ENCODE measurements at regions not wholly inside any gene's neighbourhood (a gene's known extent, or its start where the extent isn't known, plus 50 kb on each side); places are given as distances from the start of the nearest gene placed in this dataset.
A peak's percentile ranks its signal among the peaks of the same experiment; 100 is the strongest.

DNA sequence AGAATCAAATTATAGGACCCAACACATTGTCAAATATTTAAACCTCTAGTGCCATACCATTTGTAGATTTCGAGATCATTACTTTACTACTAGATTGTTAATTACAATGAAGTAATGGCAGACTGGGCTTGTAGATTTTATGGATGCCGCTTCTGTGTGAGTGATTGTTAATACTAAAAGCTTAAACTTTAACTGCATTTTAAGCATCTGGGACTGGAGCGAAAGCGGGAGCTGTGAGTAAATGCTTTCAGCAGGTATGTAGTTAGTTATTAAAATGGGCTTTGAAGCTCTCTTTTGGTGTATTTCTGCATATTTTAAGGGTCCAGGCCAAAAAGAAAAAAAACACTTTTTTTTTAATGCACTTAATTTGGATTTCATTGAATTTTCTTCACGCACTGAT, 519.3 kb downstream of the MED13L start:
- no peak for DNase-seq

DNA sequence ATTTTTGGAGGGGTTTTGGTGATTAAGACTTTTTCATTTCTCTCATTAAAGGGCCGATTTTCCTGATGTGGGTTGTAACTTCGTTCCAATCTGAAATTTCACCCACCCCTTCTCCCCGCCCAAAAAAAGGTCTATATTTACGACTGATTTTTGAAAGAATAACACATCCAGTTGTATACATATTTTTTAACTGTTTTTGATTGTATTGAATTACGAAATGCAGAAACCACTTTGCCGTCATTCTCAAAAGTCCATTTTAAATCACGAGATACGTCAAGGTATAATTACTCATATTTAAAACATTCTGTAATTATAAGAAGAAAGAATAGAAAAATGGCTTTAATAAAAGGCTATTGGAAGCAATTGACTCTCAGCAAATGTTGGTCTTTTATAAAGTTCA, 520.7 kb downstream of the MED13L start:
- DNase-seq, result no peak

DNA sequence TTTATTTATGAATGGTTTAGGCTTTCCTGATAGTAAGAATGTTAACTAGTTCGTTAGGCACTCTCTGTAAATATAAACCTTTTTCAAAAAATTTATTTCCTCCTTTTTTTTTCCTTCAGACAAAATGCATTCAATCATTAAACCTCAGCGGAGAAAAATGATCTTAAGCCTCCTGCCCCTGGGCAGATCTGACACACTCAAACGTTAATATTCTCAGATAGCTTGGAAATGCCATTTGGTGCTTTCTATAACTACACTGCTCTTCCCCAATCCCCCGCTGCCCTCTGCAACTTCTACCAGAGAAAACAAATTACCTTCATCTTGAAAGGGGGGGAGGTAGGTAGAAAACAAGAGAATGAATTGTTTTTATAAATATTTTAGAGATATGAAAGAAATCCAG, 521.2 kb downstream of the MED13L start:
- no peak for DNase-seq

DNA sequence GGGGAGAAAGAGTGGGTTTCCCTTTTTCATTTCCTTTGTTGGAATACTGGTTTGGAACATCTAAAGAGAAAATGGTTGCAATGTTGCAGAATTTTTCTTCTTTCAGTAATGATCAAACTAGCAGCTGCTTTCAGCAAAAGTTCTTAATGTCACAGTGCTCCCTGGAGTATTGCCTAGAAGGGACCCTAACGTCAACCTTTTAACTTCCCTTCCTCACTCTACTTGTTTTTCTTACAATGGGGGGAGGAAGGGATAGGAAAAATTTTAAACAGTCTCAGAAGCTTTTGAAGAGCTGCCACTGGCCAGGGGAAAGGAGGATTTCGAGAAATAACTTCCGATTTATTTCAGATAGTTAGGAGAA, 521.8 kb downstream of the MED13L start:
- DNase-seq, result no peak

DNA sequence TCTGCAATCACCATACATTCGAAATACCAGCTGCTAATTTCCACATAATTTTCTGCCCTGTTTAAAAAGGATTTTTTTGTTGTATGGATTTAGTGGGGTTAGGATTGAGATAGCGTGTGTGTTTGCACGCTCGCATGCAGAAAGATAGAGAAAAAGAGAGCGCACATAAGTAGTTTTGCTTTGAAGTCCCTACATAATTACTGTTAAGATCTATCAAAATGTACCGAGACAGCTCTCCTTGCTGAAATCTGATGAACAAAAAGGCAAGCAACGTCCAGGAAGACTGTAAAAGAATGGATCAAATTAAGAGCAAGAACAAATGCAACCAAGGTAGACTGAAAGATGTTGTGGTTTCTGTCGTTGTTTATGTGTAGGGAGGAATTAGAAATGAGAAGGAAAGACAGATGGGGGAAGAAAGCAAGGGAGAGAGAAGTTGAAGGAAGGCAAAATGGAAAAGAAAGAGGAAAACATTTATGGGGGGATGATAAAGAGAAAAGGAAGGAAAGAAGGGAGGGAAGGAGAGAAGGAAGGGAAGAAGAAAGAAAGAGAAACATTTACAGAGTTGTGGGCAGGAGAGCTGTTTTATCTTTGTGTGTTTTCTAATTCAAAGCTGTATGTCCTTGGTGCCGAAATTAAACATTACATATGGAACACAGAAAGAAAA, 522.3 kb downstream of the MED13L start:
- no peak for DNase-seq

DNA sequence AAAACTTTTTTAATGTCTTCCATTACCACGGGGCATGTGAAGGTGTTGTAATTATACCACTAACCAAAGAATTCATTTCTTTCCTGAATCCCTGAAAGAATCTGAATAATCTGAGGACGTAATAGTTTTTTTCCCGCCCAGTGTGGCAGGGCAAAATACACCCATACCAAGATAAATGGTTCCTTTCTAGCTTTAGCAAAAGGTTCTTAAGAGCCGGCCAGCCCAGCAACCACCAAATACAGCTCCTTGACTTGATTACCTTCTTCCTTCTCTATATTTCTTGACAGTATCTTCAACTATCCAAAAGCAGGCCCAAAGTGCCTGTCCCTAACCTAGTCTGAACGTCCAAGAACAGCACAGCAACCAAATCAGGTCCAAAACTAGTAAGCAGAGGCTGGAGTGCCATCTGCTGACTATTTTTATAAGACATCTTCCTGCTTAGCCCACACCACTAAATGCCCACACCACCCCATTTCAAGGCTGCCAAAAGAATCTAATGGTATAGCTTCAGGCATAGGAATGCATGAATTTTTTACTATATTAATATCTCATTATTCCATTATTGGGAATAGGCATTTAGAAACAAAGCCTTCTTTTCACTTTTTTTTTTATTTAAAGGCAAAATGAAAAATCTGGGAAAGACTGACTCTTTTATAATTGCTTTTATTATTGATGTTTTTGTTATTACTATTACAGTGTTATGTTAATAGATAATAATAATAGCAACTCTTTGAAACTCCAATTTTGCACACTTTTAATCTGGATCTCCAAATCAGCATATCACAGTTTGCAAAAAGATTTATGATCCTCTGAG, 524.4 kb downstream of the MED13L start:
- peak; percentile 12 for DNase-seq

DNA sequence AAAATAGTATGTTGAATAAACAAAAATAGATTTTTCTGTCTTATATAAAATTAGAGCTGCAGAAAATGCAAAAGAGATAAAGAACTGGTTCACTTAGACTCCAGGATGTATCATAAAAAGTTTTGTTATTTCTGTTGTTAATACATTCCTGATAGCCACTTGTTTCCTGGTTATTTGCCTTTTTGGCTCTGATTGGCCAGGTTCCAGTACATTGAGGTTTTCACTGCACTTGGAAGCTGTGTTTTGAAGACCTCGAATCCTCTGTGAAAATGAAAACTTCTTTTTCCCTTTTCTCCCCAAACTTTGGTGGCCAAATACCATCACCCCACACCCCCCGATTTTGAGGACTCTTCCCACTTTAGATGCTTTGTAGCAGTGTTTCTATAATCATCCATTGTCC, 525.3 kb downstream of the MED13L start:
- no peak for DNase-seq

DNA sequence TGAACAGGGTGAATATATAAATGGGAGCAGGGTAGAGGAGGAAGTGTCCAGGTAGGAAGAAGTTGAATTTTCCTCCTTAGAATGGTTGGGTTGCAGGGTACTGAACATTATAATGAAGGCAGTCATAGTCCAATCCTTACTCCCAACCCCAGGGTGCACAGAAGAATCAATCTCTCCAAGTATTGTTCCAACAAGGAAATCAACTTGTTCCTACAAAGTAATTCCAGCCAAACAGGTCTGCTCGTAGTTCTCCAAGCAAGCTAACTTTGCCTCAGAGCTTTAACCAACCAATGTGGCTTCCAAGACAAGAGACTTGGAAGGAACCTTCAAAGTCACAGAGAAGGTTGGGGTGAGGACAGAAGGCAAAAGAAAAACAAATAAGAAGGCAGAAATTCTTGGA, 527.2 kb downstream of the MED13L start:
- no peak for DNase-seq

DNA sequence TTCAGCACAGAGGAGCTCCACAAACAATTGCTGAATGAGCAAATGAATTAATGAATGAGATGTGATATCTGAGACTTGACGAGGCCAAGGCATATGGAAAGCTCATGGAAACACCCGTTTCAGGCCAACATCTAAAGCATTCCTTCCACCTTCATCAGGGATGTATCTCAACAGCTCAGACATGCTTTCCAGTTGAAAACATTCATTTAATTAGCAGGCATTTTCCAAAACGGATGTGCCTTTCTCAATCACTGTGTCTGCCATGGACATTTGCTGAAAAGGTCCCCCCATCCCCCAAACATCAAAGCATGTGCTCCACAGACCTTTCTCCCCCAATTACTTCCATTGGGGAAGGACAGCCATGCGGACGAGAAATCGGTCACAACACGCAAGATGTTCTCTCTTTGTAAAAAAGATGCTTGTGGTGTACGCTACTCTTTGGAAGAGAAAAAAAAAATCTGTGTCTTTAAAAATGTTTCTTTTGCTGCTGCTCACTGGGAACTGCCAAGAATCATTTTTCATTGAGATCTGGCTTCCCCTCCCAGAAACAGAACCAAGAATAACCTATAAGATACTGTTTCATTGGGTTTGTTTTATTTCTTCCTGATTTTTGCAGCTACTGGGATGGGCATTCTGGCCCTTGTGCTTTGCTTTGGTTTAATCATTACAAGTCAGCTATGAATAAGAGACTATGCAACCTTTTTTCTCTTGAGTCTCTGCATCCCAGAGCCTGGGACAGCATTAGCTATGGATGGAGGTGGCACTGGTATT, 528.2 kb downstream of the MED13L start:
- no peak for DNase-seq

DNA sequence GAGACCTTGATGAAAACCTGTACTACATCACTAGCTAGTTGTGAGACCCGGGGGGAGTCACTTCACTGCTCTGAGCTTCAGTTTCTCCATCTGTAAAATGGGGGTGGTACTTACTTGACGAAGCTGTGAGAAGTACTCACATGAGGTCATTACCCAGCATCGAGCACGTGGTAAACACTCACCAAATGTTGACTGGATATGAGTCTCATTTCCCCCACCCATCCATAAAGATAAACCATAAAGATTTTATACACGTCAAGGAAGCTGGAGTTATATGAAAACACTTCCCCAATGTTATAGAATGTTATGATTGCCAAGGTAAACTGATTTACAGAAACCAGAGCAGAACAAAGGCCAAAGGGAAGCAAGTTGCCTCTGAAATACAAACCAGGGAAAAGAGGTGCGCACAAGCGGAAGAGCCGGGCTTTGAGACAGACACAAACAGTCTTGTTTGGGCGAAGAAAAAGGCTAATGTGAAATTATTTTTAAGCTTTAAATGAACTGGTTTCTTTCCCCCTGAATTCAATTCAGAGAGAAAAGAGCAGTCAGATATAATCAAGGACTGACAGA, 536.8 kb downstream of the MED13L start:
- no peak for DNase-seq

DNA sequence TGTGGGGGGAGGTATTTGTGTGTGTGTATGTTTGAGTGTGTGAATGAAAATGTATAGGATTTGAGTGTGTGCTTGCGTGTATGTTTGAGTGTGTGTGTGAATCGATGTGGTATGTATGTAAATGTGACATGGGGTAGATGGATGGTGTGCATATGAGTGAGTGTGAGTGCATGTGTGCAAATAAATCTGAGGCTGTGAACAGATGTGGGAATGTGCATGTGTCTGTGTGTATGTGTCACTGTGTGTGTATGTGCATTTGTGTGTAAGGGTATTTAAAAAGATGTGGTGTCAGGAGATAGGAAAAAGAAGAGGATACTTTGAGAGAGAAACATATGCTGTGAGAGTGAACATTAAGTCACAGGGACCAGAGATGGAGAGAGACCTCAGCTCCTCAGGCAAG, 539.6 kb downstream of the MED13L start:
- DNase-seq, result no peak

DNA sequence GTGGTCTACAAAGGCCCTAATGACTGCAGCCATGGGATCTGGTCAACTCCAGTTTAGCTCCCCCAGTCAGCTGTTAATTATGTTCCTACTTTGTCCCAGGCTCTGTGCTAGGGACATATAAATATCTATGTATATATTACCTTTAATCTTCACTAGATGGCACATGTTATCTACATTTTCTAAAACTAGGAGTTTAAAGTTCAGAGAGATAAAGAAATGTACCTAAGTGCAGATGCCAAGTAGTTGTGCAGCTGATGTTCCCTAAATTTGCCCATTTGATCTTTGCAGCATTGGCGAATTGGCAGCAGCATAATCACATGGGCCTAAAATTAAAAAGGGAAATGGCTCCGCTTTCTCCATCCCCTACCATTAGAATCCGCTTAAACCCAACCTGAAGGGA, 541.1 kb downstream of the MED13L start:
- no peak for DNase-seq

DNA sequence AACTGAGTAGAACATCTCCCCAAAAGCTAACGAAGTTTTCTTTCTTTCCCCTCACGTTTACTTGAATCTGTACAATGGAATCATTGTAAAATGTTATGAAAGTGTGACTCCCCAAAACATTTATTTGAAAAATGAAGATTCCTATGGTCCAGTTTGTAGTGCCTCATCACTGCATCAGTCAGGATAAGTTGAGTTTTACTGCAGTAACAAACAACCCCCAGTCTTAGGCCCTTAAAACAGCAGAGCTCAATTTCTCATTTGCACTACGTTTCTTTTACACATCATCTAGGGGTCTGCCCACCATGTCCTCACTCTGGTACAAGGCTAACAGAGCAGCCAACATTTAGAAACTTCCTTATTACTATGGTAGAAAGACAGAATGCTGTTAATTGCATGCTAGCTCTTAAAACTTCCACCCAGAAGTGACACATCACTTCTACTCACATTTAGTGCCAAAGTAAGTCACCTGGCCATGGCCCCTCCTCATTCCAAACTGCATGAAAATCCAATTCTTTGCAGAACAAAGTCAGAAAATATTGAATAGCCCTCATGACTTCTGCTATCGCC, 546.4 kb downstream of the MED13L start:
- no peak for DNase-seq

DNA sequence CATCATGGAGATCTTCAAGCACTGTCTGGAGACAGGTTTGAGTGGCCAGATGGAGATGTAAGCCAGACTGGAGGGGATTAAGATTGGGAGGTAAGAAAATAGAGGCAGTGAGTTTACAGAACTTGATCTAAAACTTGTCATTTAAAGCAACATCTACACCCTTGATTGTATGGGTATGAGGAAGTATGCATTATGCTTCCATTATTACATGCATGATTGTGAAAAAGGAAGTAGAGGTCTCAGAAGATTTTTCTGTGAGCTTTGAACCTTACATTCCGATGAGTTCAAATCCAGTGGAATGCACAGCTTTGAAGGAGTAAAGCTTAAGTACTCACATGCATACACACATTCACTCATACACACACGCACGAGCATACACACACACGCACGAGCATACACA, 550.8 kb downstream of the MED13L start:
- no peak for DNase-seq

DNA sequence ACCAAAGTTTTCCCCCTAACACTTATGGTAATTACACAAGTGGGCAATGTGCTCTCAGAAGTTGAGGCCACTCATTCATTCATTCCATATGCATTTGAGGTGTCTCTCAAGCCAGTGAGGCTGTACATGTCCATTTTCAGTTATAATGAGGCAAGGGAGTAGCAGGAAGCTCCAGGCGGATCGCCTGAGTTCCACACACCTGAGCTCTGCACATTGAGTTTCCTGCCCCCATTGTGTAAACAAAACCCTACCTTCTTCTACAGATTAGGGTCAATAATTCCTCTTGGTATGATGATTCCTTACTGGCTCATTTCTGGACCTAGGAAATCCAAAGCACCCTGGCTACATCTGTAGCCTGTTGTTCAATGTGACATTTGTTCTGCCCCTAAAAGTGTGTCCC, 555.3 kb downstream of the MED13L start:
- DNase-seq, result no peak

DNA sequence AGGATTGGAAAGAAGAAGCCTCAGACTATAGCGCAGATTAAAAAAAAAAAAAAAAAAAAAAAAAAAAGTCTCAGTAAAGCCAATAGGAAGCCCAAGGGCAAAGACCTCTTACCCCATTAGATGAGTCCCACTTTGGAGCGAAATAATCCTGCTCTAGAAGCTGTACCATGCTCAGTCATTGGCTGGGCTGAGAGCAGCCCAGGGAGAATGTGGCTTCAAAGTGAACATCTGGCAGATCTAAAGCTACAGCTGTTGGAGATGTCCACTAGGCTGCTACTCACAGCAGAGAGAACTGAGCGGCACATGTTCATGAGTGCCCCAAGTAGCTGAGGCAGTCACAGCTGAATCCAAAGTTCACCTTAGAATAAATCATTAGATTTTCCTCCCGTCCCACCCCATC, 560.9 kb downstream of the MED13L start:
- DNase-seq, result no peak

DNA sequence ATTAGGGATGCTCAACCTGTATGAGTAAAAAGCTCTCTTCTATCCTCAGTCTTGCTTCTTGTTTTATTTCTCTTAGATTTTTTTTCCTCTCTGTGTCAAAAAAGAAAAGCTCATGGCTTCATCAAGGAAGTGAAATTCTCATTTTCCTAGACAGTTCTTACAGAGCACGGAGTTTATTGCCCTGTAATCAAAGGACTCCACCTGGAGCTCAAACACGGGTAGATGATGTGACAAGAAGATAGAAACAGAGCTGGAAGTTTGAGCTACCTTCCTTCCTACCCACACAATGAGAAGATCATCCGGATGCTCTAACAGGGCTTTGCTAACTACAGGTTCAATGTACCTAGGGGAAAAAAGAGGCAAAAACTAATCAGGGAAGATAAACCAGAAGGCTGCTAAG, 564.8 kb downstream of the MED13L start:
- DNase-seq, result no peak

DNA sequence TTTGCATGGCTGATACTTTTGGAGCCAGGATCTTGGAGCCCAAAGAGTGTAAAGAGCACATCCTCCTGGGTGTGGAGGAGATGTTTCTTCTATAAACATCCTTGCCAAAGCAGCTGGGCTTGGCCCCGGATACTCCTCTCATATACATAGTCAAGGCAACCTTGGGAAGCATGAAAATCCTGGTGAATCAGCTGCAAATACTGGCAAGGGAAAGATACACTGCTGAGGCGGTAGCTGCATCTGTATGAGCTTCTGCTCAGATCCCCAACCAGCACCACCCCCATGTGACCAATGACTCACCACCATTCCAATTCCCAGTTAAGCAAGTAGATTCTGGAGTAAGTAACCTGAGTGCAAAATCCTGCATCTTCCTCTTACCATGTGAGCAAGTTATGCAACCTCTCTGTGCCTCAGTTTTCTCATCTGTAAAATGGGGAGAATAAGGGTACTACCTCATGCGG, 567.4 kb downstream of the MED13L start:
- no peak for DNase-seq

DNA sequence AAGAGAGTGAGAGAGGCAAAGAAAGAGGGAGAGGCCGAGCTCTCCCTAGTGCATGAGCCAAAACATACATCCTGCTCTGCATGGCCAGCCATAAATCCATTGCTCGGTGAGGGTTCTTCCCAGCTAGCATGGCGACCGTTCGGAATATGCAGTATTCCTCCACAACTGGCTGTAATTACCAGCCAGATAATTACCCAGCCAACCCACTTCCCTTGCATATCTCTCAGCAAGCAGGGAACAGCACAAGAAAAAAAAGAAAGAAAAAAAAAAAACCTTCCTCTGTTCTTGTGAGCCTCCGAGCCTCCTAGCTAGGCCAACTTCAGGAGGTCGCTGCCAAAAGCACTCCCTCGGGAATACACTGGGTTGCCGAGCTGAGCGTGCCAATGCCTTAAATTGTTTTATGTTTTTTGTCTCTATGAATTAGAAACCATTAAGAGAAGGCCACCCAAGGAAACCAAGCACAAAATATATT, 567.9 kb downstream of the MED13L start:
- DNase-seq, result no peak

DNA sequence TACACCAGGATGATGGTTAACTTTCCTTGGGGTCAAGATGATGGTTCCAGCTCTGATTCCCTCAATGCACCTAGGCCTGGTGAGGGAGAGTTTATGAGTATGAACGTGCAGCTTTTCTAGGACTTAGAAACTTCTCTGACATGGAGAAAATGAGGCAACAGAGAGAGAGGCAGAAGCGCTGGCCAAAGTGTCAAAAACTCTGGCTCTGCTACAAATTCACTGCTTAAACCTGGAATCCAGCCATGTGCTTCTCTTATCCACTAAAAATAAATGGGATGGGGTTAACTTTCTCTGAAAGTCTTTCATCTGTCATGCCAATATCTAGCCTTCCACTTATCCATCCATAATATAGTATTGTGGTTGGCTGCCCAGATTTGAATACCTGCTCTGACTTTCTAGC, 568.7 kb downstream of the MED13L start:
- DNase-seq, result no peak

DNA sequence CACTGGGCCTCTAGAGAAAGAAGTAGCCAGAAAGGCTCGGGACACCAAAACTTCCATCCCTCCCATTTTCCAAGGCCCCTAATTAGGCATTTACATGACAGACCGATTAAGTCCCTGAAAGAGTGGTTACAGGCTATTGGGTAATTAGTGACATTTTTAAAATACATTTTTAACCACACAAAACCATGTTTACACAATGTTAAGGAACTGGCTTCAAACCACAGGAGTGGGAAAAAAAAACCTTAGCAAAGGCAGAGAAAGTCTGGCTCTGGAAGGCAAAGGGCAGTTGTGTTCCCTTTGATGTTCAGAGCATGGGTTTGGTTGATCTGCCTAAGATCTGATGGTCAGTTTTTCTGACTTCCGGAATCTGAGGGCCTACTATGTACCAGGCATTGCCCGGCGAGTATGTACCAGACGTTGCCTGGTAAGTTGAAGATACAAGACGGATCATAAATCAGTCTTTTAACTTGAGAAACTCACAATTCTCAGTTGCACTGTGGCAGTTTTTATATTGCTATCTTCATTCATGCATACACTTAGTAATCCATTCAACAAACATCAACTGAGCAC, 576.5 kb downstream of the MED13L start:
- DNase-seq, result no peak

DNA sequence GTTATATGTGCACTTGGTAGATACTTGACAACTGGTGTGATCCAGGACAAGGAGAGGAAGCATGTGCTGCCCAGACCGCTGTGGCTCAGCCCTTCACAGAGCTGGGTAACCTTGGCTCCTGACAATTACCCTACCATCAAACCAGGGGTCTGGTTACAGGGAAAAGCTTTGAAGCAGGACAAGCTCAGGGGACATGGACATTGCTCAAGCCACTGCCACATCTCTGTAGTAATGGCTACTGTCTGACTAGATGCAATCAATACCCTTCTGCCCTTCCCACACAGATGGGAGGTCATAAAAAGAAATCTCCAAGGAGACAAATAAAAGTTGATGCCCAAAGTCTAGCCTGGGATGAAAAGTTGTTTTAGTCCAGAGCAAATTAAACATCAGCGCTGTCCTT, 577.4 kb downstream of the MED13L start:
- no peak for DNase-seq

DNA sequence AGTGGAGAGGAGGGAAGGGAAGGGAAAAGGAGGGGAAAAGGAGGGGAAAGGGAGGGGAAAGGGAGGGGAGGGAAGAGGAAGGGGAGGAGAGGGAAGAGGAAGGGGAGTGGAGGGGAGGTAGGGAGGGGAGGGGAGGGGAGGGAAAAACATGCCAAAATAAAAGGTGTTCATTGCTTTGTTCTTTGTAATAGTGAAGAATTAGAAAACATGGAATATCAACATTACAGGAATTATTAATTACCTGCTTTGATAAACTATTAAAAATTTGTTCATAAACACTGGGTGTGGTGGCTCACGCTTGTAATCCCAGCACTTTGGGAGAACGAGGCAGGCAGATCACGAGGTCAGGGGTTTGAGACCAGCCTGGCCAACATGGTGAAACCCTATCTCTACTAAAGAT, 579.2 kb downstream of the MED13L start:
- DNase-seq, result no peak

Data from activated CD4-positive, alpha-beta T cell treated with anti-CD3 and anti-CD28 coated beads, Interleukin-2, amount 50 U/mL, for 16 hours (primary cell).